GM18861 (cell line): ENCODE measurements at regions not wholly inside any gene's neighbourhood (a gene's known extent, or its start where the extent isn't known, plus 50 kb on each side); places are given as distances from the start of the nearest gene placed in this dataset.

Source experiments
- ATAC-seq: cut with Tn5 transposase; IDR thresholded peaks from one replicate; pipeline ENCODE4 v1.9.1; 2021; ENCODE audit not compliant: unreplicated experiment

DNA sequence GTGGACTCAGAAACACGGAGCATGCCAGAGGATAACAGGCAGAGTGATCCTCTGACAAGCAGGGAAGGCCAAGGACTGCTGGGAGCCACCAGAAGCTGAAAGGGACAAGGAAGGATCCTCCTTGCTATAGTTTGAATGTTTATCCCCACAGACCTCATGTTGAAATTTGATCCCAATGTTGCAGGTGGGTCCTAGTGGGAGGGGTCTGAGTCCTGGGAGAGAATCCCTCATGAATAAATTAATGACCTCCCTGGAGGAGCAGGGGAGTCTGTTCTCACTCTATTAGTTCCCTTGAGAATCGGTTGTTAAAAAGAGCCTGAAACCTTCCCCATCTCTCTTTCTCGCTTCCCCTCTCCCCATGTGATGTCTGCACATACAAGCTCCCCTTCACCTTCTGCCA lies 124.4 kb downstream of the FBXO15 start:
- ATAC-seq = no peak

DNA sequence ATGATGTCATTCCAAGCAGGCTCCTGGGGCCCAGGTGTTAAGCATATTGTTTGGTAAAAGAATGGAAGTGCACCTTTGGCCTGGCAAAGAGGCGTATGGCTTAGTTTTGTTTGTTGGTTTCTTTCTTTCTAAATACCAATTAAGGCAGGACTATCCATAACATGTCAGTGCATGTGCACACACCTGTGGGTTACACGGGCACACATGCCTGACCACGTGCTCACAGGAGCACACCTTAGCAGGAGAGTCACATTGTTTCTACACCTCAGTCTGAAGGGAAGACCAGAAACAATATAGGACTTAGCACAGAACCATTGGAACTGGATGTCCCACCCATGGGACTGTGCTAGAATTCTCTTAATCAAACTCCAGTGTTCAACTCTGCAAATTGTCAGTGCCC lies 127.8 kb downstream of the FBXO15 start:
- ATAC-seq = no peak

DNA sequence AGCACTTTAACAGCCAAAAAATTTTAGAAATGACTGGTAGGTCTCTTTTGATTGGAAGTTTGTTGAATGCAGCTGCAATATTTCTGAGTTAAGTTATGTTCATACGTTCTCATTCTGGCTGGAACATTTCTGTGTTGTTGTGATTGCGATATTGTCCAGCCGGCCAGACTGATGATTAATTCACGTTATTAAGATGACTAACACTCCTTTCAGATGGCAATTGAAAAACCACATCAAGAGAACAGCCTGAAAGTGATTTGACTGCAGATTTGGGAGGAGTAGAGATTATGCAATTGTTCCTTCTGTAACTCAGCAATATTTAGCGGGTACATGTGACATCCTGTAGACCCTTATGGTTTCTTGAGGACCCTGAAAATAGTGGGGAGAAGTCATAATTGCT lies 133.7 kb downstream of the FBXO15 start:
- ATAC-seq = no peak

DNA sequence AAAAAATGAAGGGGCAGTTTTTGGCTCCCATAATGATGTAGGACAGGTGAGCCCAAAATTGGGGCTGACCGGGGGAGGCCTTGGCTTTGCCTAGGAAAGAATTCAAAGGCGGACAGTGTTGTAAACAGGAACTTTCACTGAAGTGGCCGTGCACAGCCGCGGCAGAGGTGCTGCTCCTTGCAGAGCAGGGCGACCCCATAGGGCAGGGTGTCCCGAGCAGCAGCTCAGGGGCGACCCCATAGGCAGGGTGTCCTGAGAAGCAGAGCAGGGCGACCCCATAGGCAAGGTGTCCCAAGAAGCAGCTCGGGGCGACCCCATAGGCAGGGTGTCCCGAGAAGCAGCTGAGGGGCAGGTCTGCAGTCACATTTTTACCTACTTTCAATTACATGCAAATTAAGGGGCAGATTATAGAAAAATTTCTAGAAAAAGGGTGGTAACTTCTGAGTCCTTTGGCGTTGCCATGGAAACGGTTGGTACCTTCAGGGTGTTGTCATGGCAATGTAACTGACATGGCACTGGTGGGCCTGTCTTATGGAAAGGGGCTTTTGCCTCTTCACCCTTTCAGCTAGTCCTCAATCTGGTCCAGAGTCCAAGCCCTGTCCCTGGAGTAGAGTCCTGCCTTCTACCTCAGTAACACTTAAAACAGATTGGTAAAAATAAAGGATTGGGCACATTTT lies 134.5 kb downstream of the FBXO15 start:
- ATAC-seq = no peak

DNA sequence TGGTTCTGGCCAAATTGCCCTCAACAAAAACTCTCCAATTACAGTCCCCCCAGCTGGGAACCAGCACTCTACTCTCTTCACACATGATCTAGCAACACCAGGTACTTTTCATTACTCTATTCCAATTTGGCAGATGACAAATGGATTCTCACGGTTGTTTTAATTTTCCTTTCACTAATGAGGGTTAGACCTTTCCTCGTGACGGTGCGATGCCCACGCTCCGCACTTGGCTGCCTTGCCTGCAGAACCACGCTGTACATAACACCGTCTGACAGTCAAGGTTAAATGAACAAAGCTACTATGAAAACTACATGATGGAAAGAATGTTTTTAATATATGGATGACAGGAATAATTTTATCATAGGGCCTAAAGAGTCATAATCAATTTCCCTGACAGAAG lies 141.5 kb downstream of the FBXO15 start:
- ATAC-seq = no peak

DNA sequence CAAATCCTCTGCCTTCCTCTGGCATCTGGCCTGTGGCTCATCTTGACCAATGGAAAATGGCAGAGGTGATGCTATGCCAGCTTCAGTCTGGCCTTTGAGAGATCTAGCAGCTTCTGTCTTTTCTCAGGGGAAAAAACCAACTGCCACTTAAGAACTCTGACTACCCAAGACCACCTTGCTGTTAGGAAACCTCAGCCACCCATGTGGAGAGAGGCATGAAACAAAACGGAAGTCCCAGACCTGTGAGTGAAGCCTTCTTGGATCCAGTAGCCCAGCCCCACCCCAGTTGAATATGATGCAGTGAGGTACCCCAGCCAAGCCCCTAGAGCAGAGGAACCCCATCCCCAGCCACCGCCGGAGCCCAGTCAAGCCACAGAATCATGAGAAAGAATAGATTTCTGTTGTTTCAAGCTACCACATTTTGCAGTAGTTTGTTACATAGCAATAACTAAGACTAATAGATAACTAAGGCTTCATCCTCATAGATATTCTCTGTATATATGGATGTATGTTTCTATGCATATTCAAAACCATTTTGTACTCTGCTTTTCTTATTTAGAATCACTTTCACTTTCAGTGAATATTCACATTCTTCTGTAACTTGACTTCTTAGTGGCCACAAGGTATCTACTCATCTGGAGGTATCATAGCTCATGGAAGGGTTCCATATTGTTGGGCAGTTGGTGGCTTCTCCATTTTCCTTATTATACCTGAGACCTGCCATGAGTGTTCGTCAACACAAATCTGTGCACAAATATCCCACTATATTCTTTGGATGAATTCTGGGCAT lies 142.1 kb downstream of the FBXO15 start:
- no peak for ATAC-seq

DNA sequence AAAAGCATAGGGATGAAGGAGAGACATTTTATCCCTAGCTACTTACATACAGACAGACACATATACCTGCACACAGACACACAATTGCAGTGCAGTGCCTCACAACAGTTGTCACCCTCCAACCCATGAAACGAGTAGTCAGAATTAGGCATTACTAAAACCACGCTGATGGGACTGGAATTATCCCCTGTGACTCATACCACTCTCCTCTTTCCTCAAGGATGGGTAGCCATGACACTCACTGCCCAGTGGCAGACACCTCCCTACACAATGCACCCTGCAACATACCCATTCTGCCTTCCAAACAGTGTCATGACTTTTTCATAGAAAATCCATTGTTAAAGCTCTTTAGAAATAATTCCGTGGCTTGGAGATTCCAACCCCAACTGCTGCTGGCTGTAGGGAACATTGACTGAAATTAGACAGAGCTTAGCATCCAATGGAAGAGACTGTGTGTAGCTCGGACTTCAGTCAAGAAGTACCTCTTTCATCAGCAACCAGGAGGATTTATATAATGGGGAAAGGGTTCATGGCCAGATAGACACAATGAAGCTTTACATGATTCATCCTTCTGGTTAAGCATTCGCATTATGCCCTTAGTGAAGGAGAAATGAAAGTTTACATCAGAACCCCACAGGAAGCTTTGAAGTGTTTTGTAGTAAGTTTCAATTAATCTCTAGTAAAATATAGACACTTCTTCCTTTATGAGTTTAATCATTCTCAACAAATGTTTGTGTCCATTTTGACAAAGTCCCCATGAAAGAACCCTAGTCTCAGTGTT lies 155.2 kb downstream of the FBXO15 start:
- ATAC-seq = no peak

DNA sequence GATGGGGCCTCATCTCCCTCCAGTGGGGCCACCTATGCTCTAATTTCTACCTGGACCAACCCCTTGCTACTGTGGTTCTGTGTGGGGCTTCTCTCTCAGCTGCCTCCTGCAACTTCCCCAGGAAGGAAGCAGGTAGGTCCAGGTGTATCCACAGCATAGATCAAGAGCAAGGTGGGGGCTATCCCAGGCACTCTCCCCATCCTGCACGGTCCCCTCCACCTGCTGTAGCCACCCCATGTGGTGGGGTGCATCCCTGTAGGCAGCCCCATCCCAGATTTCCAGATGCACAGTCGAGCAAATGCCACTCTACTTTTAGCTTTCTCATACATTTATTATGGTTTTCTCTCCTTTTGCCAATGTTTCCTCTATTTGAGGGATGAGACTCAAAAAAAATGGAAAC lies 156.1 kb downstream of the FBXO15 start:
- no peak for ATAC-seq

DNA sequence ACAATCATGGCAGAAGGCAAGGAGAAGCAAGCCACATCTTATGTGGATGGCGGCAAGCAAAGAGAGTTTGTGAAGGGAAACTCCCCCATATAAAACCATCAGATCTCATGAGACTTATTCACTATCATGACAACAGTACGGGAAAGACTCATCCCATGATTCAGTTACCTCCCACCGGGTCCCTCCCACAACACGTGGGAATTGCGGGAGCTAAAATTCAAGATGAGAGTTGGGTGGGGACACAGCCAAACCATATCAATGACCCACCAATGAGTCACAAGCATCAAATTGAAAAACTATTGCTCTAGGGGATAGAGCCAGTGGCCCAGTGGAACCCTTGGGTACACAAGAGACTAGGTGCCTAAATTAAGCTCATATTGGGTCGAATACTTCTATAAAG lies 157.4 kb downstream of the FBXO15 start:
- no peak for ATAC-seq

DNA sequence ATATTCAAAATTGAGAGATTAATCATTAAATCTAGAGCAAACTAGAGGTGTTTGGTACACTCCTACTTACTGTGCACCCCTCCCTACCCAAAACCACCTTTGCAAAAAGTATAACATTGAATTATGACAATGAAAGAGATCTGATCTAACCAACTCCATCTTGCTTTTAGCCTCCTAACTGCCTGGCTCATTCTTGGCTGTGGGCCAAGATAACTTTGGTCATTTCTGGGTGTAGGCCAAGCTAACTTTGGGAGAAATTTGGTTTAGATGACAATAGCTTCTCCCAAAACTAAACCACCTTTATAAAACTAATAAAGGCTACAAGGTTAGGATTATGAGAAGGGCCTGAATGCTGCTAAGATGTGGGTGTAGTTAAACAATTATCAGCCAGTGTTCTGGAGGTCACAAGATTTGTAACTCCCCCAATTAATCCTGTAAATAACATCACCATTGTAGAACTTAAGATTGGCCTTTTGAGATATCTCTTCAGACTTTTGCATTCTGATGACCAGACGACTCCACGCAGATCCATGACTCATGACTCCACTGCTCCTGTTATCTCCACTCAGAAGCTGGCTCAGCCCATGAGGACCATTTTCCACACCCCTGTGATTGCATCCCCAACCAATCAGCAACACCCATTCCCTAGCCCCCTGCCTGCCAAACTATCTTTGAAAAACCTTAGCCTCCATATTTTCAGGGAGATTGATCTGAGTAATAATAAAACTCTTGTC lies 160.2 kb downstream of the FBXO15 start:
- ATAC-seq = no peak

DNA sequence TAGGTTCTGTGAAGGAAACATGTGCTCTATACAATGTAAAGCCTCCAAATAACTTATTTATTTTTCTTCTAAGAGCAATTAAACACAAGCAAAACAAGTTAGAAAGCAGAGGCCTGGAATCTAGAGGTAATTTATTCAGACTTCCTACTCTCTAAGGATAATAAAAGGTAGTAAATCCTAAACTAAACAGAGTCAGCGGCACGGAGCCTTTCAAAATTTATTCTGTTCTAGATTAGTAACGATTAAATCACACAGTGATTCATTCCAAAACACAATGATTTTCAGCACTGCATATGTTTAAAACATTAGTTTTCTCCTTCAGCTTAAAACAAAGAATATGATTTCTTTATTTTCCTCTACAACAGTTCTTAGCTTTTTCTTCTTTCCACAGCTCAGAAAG lies 160.9 kb downstream of the FBXO15 start:
- no peak for ATAC-seq

DNA sequence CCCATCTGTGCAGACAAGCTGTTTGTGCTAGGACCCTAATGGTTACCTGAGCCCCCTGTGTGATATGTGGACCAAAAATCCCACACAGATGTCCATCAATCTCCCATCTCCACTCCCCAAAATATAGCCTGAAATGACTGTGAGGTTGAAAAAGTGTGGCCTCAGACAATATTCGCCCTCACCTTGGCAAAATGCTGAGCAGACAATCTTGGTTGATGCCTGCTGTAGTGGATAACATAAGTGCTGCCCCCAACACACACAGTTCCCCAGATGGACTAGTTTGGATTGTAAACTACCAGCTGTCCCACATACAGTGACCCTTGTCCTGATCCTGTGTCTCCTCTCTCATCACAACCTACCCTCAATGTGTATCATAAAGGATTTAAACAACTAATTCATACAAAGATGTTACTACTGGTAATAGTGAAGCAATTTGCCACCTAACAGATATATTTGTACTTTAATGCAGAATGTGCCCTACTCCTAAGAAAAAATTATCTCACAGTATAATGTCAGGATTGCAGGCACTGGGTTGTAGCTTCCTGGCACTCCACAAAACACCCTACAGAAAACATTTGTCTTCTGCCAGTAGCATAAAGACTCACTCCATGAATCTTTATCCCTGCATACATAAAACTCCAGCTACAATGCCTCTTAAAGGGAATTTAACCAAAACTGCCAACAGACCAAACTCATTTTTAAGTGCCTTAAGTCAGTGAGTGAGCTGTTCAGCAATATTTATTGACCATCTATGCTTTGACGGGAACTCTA lies 161.6 kb downstream of the FBXO15 start:
- no peak for ATAC-seq

DNA sequence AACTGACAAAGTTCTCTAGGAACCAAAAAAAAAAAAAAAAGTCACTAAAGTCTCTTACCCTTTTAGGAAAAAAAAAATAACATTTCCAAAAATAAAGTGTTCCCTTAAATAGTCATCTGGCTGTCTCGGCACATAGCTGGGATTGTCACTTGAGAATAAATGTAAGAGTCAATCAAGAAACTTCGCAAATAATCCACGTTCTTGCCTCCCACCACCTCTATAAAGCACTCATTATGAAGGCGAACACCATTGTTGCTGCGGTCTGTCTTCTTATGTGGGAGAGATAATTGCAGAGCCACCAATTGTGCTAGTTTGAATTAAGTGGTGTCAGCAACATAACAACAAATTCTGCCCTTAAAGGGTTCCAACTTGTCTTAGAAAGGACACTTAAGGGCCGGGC lies 163.7 kb downstream of the FBXO15 start:
- ATAC-seq = no peak

DNA sequence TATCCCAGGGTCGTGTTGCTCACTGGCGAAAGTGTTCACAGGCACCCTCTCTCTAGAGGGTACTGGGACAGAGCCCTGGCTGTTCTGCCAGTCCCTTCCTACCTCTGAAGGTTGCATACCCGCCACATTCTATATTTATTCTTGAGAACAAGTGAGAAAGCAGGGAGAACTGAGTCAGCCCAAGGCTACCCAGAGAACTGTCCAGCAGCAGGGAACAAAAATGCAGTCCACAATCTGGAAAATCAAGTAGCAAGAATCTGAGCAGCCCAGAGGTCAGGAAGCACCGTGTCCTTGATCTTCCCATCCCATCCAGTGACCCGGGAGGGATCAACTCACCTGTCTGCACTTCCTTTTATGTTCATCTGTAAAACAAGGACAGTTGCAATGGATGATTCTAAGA lies 164.1 kb downstream of the FBXO15 start:
- no peak for ATAC-seq

DNA sequence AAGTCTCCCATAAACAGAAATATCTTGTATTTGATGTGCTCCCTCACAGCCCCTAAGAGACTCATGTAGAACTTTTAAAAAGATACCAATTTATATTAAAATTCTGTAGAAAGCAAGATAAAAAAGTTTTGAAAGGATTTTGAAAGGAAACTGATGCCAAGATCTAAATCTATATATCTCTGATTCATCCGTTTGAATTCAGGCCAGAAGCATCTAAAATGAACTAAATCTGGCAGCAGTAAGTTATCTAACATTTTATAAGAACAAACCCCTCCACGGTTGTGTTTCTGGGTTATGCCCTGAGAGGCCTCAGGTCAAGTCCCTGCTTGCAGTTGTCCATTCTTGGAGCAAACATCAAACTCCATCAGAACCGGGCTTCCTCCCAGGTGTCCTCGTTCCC lies 165.8 kb downstream of the FBXO15 start:
- no peak for ATAC-seq

DNA sequence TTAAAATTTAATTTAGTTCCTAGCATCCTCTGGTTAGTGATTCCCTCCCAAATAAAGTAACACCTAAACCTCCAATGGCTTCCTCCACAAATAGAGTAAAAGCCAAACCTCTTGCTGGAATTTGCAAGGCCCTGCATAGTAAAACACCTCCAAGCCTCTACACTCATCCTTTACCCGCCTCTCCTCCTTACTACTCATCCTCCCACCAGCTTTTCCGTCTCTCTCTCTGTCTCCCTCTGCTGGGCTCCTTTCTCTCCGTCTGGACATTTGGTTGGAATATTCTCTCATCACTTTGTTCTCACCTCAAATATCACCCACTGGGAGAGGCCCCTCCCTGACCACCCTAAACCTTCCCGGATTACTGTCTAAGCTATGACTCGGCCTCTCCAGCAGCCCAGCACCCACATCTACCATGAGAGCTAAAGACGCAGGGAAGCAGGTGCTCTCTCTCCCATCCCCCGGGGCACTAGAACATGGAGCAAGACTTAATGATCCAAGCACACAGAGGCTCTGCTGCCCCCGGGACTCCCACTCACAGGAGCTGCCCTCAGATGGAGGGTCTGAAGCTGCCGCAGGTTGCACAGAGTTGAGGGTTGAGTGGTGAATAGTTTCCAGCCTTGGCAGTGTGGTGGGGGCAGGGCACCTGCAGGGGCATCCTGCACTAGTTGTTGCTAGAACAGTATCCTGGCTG lies 167.2 kb downstream of the FBXO15 start:
- no peak for ATAC-seq

DNA sequence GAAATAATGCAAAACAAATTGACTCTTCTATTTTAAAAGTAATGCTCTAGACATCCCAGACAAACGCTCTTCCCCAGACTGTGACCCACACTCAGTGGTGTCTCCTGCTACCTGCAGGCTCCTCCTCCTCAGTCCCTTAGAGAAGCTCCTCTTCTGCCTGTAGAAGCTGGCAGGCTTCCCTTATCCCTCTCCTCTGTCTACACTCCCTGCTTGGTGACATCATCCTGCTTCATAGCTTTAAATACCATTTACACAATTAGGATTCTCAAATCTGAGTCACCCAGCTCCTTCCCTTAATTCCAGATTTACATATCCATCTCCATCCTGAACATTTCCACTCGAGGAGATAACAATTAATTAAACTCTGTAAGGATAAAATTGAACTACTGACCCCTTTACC lies 167.9 kb downstream of the FBXO15 start:
- no peak for ATAC-seq

DNA sequence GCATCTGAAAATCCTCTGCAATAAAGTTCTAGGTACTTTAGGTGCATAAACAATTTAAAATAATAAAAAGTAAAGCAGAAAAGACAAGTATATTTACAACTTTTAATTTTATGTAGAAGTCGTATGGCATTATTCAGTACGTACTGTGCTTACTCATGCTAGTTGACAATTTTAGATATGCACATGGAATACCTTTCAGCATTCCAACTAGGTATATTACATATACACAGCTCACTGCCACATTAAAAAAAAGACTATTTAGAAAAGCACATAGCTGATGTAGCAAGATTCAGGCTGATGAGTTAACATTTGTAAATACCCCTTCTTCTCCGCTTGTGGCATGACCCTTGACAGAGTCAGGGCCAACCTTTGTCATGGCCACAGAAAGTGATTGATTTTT lies 171.2 kb downstream of the FBXO15 start:
- no peak for ATAC-seq

DNA sequence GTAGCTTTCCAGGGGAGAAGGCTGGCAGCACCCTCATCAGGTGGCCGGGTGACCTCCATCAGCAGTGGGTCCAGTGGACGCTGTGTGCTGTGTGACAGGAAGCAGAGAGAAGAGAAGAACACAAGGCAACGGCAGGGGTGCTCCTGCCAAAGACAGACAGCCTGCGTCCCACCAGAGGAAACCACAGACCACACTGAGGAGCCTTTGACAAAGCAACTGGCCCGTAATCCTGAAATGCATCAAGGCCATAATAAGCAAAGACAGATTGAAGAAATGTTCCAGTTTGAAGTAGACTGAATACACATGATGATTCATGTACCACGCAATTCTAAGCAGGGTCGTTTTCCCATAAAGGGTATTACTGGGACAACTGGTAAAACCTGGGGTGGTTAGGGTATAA lies 172.4 kb downstream of the FBXO15 start:
- ATAC-seq = no peak

DNA sequence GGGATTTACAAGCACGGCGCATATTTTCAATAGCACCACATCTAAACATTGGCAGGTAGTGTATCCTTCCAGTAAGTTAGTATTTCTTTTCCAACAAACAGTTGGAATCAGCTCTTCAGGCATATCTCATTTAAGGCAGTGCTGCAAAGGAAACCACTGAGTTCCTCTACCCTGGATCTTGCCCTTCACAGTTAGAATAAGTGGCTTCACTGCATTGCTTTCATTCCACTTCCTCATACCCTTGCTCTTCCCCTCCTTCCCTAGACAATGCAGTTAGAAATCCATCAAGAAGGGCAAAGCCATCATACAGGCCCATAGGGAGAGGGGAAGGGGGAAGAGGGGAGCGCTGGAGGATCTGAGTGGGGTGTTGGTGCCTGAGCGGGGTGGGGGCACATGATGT lies 173.7 kb downstream of the FBXO15 start:
- ATAC-seq = no peak
